ENCODE measurements at regions not wholly inside any gene's neighbourhood (a gene's known extent, or its start where the extent isn't known, plus 50 kb on each side); places are given as distances from the start of the nearest gene placed in this dataset.

DNA sequence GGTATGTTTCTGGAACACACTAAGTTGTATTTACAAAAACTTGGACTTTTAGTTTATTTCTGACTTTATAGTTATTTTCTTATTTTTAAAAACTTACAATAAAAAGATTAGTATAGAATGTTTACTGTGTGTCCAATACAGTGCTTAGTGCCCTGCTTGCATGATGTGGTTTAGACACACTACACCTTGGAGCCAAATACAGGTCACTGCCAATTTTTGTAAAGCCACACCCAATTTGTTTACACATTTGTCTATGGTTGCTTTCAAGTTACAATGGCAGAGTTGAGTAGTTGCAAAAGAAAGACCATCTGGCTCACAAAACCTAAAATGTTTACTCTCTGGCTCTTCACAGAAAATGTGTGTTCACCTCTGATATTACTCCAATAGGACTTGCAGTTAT, 807.1 kb downstream of the KCNJ2 start:
- H3K4me3 ChIP-seq (ENCODE audit: low read depth, low read length), result no peak overlapping the region
- TF ChIP-seq CTCF (IDR thresholded peaks at IDR 0.05; ENCODE audit: control insufficient read depth, extremely low read depth, insufficient read depth), result no peak
- no peak for DNase-seq (ENCODE audit: low read depth)

DNA sequence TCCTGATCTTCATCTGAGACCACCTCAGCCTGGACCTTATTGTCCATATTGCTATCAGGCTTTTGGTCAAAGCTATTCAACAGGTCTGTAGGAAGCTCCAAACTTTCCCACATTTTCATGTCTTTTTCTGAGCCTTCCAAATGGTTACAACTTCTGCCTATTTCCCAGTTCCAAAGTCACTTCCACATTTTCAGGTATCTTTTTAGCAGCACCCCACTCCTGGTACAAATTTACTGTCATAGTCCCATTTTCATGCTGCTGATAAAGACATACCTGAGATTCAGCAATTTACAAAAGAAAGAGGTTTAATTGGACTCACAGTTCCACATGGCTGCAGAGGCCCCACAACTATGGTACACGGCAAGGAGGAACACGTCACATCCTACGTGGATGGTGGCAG, 815.5 kb downstream of the KCNJ2 start:
- no peak for DNase-seq (ENCODE audit: low read depth)
- no peak overlapping the region for H3K4me3 ChIP-seq (ENCODE audit: low read depth, low read length)
- TF ChIP-seq CTCF (IDR thresholded peaks at IDR 0.05; ENCODE audit: control insufficient read depth, extremely low read depth, insufficient read depth), result no peak

DNA sequence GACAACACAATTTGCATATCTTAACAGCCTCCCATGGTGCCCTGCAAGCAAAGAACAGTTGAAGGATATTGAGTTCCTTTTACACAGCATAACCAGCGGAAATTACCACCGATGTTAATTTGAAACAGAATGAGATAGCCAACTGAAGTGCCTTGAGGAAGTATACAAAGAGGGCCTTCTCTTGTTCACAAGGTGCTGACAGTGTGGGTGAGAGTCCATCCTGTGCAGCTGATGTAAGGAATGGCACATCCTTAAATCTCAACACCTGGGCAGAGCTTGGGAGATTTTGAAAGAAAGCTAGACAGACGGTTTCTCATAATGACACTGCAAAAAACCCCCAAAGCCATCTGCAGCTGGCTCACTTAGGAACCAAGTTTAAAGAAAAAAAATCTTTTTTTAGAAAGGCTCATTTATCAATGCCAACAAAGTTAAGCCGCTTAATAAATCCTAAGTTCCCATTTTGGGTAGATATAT, 818.6 kb downstream of the KCNJ2 start:
- H3K4me3 ChIP-seq (ENCODE audit: low read depth, low read length), result no peak overlapping the region
- no peak for TF ChIP-seq CTCF (IDR thresholded peaks at IDR 0.05; ENCODE audit: control insufficient read depth, extremely low read depth, insufficient read depth)
- DNase-seq (ENCODE audit: low read depth), result no peak

DNA sequence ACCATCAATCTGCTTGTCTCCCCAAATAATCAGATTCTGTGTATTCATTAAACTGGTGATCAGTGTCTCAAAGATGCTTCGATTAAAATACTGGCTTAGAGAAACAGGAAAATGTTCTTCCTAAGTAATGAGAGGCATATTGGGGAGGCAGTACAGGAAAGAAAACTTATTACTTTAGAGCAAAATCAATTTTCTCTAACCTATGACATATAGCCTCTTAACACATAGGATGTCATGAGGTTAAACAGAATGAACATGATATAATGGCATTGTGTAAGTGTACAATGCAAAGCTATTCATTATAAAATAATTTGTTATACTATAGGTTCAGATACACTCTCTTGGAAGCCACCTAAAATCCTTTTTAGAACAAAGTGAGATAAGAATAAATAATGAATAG, 819.3 kb downstream of the KCNJ2 start:
- DNase-seq (ENCODE audit: low read depth), result no peak
- no peak for TF ChIP-seq CTCF (IDR thresholded peaks at IDR 0.05; ENCODE audit: control insufficient read depth, extremely low read depth, insufficient read depth)

GRCh38 chr17:70989280-70989679, 819.9 kb downstream of the KCNJ2 start:
- no peak overlapping the region for H3K4me3 ChIP-seq (ENCODE audit: low read depth, low read length)
- TF ChIP-seq CTCF (IDR thresholded peaks at IDR 0.05; ENCODE audit: control insufficient read depth, extremely low read depth, insufficient read depth), result no peak
- DNase-seq (ENCODE audit: low read depth), result no peak

More for the DNA sequence above, 819.3 kb downstream of the KCNJ2 start:
- H3K4me3 ChIP-seq (ENCODE audit: low read depth, low read length), result no peak overlapping the region

DNA sequence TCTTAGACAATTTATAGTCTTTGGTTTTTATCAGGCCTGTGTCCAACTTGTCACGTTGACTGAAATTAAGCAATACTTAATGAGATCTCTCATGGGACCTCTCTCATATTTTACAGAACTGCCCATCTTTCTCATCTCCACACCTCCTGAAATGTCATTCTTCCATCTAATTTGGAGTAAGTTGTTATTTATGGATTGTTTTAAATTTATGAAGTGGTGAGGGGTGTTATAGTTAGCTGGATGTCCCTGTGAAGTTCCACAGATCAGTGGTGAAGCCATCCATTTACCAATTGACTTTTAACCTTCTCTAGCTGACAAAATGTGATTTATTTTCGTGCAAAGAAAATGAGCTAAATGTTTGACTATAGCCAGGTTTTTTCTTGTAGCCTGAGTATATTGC, 824.9 kb downstream of the KCNJ2 start:
- no peak for TF ChIP-seq CTCF (IDR thresholded peaks at IDR 0.05; ENCODE audit: control insufficient read depth, extremely low read depth, insufficient read depth)
- no peak for DNase-seq (ENCODE audit: low read depth)
- no peak overlapping the region for H3K4me3 ChIP-seq (ENCODE audit: low read depth, low read length)

DNA sequence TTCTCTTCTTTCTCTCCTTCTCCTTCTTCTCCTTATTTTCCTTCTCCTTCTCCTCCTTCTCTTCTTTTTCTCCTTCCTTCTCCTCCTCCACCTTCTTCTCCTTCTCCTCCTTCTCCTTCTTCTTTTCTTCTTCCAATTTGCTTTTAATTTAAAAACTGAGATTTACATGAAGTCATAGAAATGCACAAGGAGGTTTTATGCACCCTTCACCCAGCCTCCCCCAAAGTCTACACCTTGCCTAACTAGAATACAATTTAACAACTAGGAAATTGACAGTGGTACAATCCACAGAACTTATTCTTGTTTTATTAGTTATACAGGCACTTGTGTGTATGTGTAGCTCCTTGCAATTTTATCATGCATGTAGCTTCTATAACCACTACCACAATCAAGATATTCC, 826.7 kb downstream of the KCNJ2 start:
- H3K4me3 ChIP-seq (ENCODE audit: low read depth, low read length), result no peak overlapping the region
- no peak for DNase-seq (ENCODE audit: low read depth)
- no peak for TF ChIP-seq CTCF (IDR thresholded peaks at IDR 0.05; ENCODE audit: control insufficient read depth, extremely low read depth, insufficient read depth)

All from LNCaP clone FGC (cell line).